ENCODE measurements at regions not wholly inside any gene's neighbourhood (a gene's known extent, or its start where the extent isn't known, plus 50 kb on each side); places are given as distances from the start of the nearest gene placed in this dataset.

DNA sequence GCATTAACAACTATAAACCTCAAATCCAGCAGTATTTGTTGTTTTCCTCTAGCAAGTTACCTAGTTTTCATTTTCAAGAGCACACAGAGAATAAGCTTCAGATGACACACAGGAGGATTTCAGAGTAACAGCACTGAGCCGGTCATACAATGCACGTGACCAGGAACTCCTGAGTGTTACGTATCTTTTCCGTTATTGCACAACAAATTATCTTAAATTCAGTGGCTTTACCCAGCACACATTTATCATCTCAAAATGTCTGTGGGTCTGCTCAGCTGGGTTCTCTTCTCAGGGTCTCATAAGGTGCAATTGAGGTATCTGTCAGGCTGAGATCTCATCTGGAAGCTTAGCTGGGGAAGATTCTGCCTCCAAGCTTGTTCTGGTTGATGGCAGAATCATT is 379.5 kb upstream of the KLHL29 start:
- no peak for ATAC-seq
- Histone ChIP-seq H3K4me1 (ENCODE audit: control insufficient read depth, insufficient read depth, low read length) (no peaks in the 10 kb centered on the region), H3K4me3 (ENCODE audit: low read depth in 2 of 2, low read length in 2 of 2) (no peak overlapping the region), H3K27ac (ENCODE audit: low read length) (no peak overlapping the region), H3K27me3 (ENCODE audit: control insufficient read depth, insufficient read depth, low read length) (no peaks in the 10 kb centered on the region), H3K36me3 (ENCODE audit: control insufficient read depth, insufficient read depth, low read length) (no peaks in the 10 kb centered on the region), H3K9me3 (ENCODE audit: control insufficient read depth, insufficient read depth, low read depth, low read length) (no peaks in the 10 kb centered on the region)
- no peak for DNase-seq (ENCODE audit: low read depth, low spot score)
- POLR2A ChIA-PET = no interaction called here
- BruUV-seq (replicated peaks) = no TSS peak
- CTCF ChIA-PET = no interaction called here
- in situ Hi-C loops (cut with HindIII; ENCODE audit: low pct_unique_long_range_greater_than_20kb, low sequenced_read_pairs) (no loop called here), intact Hi-C loops (cut with micrococcal nuclease; ENCODE audit: unreplicated experiment) (no loop called here)
- TF ChIP-seq, protein P1, sequence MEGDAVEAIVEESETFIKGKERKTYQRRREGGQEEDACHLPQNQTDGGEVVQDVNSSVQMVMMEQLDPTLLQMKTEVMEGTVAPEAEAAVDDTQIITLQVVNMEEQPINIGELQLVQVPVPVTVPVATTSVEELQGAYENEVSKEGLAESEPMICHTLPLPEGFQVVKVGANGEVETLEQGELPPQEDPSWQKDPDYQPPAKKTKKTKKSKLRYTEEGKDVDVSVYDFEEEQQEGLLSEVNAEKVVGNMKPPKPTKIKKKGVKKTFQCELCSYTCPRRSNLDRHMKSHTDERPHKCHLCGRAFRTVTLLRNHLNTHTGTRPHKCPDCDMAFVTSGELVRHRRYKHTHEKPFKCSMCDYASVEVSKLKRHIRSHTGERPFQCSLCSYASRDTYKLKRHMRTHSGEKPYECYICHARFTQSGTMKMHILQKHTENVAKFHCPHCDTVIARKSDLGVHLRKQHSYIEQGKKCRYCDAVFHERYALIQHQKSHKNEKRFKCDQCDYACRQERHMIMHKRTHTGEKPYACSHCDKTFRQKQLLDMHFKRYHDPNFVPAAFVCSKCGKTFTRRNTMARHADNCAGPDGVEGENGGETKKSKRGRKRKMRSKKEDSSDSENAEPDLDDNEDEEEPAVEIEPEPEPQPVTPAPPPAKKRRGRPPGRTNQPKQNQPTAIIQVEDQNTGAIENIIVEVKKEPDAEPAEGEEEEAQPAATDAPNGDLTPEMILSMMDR (IDR thresholded peaks at IDR 0.05) = no peak
- no peak for TF ChIP-seq SIN3A (IDR thresholded peaks at IDR 0.05; ENCODE audit: borderline replicate concordance, insufficient read depth, low read depth, low read length)
- TF ChIP-seq, protein P2, sequence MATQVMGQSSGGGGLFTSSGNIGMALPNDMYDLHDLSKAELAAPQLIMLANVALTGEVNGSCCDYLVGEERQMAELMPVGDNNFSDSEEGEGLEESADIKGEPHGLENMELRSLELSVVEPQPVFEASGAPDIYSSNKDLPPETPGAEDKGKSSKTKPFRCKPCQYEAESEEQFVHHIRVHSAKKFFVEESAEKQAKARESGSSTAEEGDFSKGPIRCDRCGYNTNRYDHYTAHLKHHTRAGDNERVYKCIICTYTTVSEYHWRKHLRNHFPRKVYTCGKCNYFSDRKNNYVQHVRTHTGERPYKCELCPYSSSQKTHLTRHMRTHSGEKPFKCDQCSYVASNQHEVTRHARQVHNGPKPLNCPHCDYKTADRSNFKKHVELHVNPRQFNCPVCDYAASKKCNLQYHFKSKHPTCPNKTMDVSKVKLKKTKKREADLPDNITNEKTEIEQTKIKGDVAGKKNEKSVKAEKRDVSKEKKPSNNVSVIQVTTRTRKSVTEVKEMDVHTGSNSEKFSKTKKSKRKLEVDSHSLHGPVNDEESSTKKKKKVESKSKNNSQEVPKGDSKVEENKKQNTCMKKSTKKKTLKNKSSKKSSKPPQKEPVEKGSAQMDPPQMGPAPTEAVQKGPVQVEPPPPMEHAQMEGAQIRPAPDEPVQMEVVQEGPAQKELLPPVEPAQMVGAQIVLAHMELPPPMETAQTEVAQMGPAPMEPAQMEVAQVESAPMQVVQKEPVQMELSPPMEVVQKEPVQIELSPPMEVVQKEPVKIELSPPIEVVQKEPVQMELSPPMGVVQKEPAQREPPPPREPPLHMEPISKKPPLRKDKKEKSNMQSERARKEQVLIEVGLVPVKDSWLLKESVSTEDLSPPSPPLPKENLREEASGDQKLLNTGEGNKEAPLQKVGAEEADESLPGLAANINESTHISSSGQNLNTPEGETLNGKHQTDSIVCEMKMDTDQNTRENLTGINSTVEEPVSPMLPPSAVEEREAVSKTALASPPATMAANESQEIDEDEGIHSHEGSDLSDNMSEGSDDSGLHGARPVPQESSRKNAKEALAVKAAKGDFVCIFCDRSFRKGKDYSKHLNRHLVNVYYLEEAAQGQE (IDR thresholded peaks at IDR 0.05; ENCODE audit: insufficient read depth in 1 of 2, low read depth in 2 of 2, low read length in 1 of 2) = no peak
- TF ChIP-seq POLR2AphosphoS5 (IDR thresholded peaks at IDR 0.05; ENCODE audit: low read depth, low read length) = no peak
- TF ChIP-seq TCF7L2 (IDR thresholded peaks at IDR 0.05; ENCODE audit: low read depth, low read length) = no peak

DNA sequence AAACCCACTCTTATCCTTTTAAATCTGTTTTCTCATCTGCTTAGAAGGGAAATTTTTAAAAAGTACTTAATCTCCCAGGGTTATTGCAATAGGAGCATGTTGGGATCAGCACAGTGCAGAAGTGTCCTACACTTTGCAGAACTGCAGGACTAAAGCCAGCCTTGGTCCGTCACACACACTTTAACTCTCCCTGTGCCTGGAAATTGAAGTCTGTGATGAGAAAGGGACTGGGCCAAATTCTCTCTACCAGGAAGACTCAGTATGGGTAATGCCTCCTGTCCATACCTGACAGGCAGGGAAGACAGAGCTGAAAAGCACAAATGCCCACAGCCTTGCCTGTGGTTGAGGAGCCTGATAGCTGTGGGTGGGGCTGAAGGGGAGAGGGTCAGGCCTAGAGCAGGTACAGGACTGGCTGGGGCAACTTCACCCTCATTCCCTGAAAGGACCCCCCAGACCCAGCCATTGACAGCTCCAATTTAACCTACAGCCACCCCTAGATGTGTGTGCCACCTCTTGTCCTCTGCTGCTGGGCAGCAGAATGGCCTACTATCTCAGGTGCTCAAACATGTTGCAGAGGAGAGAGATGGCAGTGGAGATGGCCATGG is 377.2 kb upstream of the KLHL29 start:
- H3K27me3 ChIP-seq (ENCODE audit: control insufficient read depth, insufficient read depth, low read length) = no peaks in the 10 kb centered on the region
- ATAC-seq (no peak), DNase-seq (ENCODE audit: low read depth, low spot score) (no peak)
- no TSS peak for BruUV-seq (replicated peaks)
- no peak overlapping the region for H3K4me3 ChIP-seq (ENCODE audit: low read depth in 2 of 2, low read length in 2 of 2)
- no peaks in the 10 kb centered on the region for H3K4me1 ChIP-seq (ENCODE audit: control insufficient read depth, insufficient read depth, low read length)
- H3K36me3 ChIP-seq (ENCODE audit: control insufficient read depth, insufficient read depth, low read length) = no peaks in the 10 kb centered on the region
- in situ Hi-C loops (cut with HindIII; ENCODE audit: low pct_unique_long_range_greater_than_20kb, low sequenced_read_pairs) (no loop called here), intact Hi-C loops (cut with micrococcal nuclease; ENCODE audit: unreplicated experiment) (no loop called here)
- H3K9me3 ChIP-seq (ENCODE audit: control insufficient read depth, insufficient read depth, low read depth, low read length) = no peaks in the 10 kb centered on the region
- ChIA-PET CTCF (no interaction called here), POLR2A (no interaction called here)
- TF ChIP-seq, protein P1 (IDR thresholded peaks at IDR 0.05) = no peak
- TF ChIP-seq, protein P2 (IDR thresholded peaks at IDR 0.05; ENCODE audit: insufficient read depth in 1 of 2, low read depth in 2 of 2, low read length in 1 of 2) = no peak
- no peak for TF ChIP-seq POLR2AphosphoS5 (IDR thresholded peaks at IDR 0.05; ENCODE audit: low read depth, low read length)
- no peak overlapping the region for H3K27ac ChIP-seq (ENCODE audit: low read length)

Data from Panc1 (cell line).